ENCODE measurements at regions not wholly inside any gene's neighbourhood (a gene's known extent, or its start where the extent isn't known, plus 50 kb on each side); places are given as distances from the start of the nearest gene placed in this dataset.

DNA sequence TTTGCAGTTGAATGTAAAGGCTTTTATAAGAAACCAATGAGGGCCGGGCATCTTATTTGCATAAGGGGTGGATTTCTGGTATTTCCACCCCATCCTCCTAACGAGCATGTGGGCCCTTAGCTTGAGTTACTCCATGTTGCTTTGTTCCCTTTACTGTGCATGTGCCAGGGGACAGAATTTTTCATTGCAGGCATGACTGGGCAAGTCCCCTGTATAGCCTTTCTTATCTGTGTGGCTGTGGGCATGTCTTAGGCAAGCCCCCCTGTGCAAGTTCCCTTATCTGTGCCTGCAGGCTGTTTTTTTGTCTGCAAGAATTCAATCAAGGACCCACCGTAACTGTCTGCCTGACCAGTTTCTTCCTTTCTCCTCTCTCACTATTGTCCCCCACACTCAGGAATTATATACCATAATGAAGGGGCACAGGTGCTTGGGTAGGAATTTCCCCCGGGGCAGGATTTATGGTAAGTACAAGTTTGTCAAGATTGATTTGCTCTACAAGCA, 152.2 kb upstream of the CNOT2 start:
- Histone ChIP-seq H3K4me2 (replicated peaks; ENCODE audit: extremely low read depth, low read length, poor library complexity, severe bottlenecking) (no peak overlapping the region), H3K79me2 (ENCODE audit: insufficient read depth, low read length) (no peaks in the 10 kb centered on the region), H4K20me1 (ENCODE audit: insufficient read depth, low read length) (no peaks in the 10 kb centered on the region), H3K4me1 (ENCODE audit: control insufficient read depth in 1 of 2, insufficient read depth in 2 of 2, low read length in 2 of 2) (no peaks in the 10 kb centered on the region), H3K9me3 (replicated peaks in 1 of 2; ENCODE audit: control insufficient read depth in 1 of 2, insufficient read depth in 1 of 2, low read length in 2 of 2) (no peaks in the 10 kb centered on the region), H3K36me3 (replicated peaks in 1 of 2; ENCODE audit: control insufficient read depth in 1 of 2, insufficient read depth in 2 of 2, low read length in 2 of 2) (no peaks in the 10 kb centered on the region), H3K4me3 (replicated peaks in 1 of 3; ENCODE audit: low read depth in 2 of 3, low read length in 3 of 3) (no peak overlapping the region), H2AFZ (ENCODE audit: insufficient read depth, low read depth, low read length, poor library complexity, severe bottlenecking) (no peak overlapping the region), H3K9ac (ENCODE audit: insufficient read depth, low read length, poor library complexity, severe bottlenecking) (no peak overlapping the region), H3K27me3 (ENCODE audit: control insufficient read depth in 2 of 2, insufficient read depth in 2 of 2, low read length in 2 of 2) (no peaks in the 10 kb centered on the region), H3K27ac (ENCODE audit: low read depth in 1 of 2, low read length in 2 of 2) (no peak overlapping the region)
- Mint-ChIP-seq H3K9me3 (peaks cover 9 to 30% (median 17%) of the 10 kb centered on the region in 7 donors), H3K36me3 (no peaks in the 10 kb centered on the region), H3K4me3 (no peak overlapping the region), H3K27me3 (ENCODE audit: low read depth in 3 of 3) (peaks cover 0 to 3% (median 2%) of the 10 kb centered on the region in 3 donors), H3K4me1 (no peaks in the 10 kb centered on the region), H3K27ac (peak overlapping the region in 1 of 7 donors; percentile 52)
- intact Hi-C loops (cut with micrococcal nuclease), result no loop called here
- WGBS (ENCODE audit: insufficient coverage), result no CpG with 5 or more reads among the region's 4 CpGs
- no peak for DNase-seq
- TF ChIP-seq, protein P1, sequence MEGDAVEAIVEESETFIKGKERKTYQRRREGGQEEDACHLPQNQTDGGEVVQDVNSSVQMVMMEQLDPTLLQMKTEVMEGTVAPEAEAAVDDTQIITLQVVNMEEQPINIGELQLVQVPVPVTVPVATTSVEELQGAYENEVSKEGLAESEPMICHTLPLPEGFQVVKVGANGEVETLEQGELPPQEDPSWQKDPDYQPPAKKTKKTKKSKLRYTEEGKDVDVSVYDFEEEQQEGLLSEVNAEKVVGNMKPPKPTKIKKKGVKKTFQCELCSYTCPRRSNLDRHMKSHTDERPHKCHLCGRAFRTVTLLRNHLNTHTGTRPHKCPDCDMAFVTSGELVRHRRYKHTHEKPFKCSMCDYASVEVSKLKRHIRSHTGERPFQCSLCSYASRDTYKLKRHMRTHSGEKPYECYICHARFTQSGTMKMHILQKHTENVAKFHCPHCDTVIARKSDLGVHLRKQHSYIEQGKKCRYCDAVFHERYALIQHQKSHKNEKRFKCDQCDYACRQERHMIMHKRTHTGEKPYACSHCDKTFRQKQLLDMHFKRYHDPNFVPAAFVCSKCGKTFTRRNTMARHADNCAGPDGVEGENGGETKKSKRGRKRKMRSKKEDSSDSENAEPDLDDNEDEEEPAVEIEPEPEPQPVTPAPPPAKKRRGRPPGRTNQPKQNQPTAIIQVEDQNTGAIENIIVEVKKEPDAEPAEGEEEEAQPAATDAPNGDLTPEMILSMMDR (IDR thresholded peaks at IDR 0.05), result no peak

DNA sequence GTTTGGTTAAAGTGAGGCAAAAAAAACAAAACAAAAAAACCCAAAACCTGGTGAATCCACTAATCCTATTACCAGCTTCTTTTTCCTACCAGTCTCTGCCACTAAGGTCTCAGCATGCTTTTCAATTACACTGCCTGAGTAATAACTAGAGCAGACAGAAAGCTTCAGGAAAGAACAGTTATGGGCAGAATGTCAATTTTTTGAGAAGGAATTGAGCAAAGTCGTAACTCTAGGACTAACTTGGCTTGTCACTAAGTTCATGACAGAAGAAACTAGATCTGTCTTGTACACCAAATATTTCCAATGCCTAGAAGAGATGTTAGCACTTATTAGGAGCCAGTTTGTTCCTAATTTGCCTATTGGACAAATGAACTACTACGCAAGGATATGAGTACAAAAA, 148.8 kb upstream of the CNOT2 start:
- H3K27ac Mint-ChIP-seq, result no peak overlapping the region
- intact Hi-C loops (cut with micrococcal nuclease), result no loop called here

More for the DNA sequence above, 148.8 kb upstream of the CNOT2 start:
- no peak overlapping the region for H3K9ac ChIP-seq (ENCODE audit: insufficient read depth, low read length, poor library complexity, severe bottlenecking)
- H2AFZ ChIP-seq (ENCODE audit: insufficient read depth, low read depth, low read length, poor library complexity, severe bottlenecking), result no peak overlapping the region
- 100% methylated on average over 1 of the region's 2 CpGs for WGBS (ENCODE audit: insufficient coverage)
- no peak overlapping the region for H3K27ac ChIP-seq (ENCODE audit: low read depth in 1 of 2, low read length in 2 of 2)
- no peak for DNase-seq
- no peak overlapping the region for H3K4me3 Mint-ChIP-seq
- no peaks in the 10 kb centered on the region for H3K4me1 Mint-ChIP-seq
- H3K36me3 Mint-ChIP-seq, result no peaks in the 10 kb centered on the region
- H4K20me1 ChIP-seq (ENCODE audit: insufficient read depth, low read length), result no peaks in the 10 kb centered on the region
- H3K79me2 ChIP-seq (ENCODE audit: insufficient read depth, low read length), result no peaks in the 10 kb centered on the region
- H3K36me3 ChIP-seq (replicated peaks in 1 of 2; ENCODE audit: control insufficient read depth in 1 of 2, insufficient read depth in 2 of 2, low read length in 2 of 2), result no peaks in the 10 kb centered on the region
- TF ChIP-seq, protein P1 (IDR thresholded peaks at IDR 0.05), result no peak
- H3K4me2 ChIP-seq (replicated peaks; ENCODE audit: extremely low read depth, low read length, poor library complexity, severe bottlenecking), result no peak overlapping the region
- no peaks in the 10 kb centered on the region for H3K27me3 ChIP-seq (ENCODE audit: control insufficient read depth in 2 of 2, insufficient read depth in 2 of 2, low read length in 2 of 2)
- no peak overlapping the region for H3K4me3 ChIP-seq (replicated peaks in 1 of 3; ENCODE audit: low read depth in 2 of 3, low read length in 3 of 3)
- H3K27me3 Mint-ChIP-seq (ENCODE audit: low read depth in 3 of 3), result peaks cover 0 to 3% (median 1%) of the 10 kb centered on the region in 3 donors
- H3K9me3 ChIP-seq (replicated peaks in 1 of 2; ENCODE audit: control insufficient read depth in 1 of 2, insufficient read depth in 1 of 2, low read length in 2 of 2), result no peaks in the 10 kb centered on the region
- no peaks in the 10 kb centered on the region for H3K4me1 ChIP-seq (ENCODE audit: control insufficient read depth in 1 of 2, insufficient read depth in 2 of 2, low read length in 2 of 2)
- H3K9me3 Mint-ChIP-seq, result peaks cover 0 to 13% (median 7%) of the 10 kb centered on the region in 7 donors

Data from CD14-positive monocyte (primary cell).